SK-N-SH (cell line): ENCODE measurements at regions not wholly inside any gene's neighbourhood (a gene's known extent, or its start where the extent isn't known, plus 50 kb on each side); places are given as distances from the start of the nearest gene placed in this dataset.

ENCODE experiments used
- CTCF ChIA-PET: fragments of 300-600, 350-600 bp; formaldehyde crosslinking; extraction: SDS; loops from one replicate; lab custom pipeline; 2021; lab: Yijun Ruan, JAX
- POLR2A ChIA-PET: fragments of 350-600 bp; sonication (Branson Sonifier 250); formaldehyde crosslinking; extraction: SDS; loops from one replicate; lab custom pipeline; 2020; ENCODE audit warnings: antibody characterized with exemption, inconsistent platforms; lab: Yijun Ruan, JAX
- DNase-seq: peaks from one replicate; pipeline ENCODE4 v3.0.0; 2012
- H2AFZ ChIP-seq: fragments of 200-600 bp; sonication (generic); 2 replicates; pipeline ENCODE4 v1.8.1; 2016; ENCODE audit warnings: antibody characterized with exemption, mild to moderate bottlenecking, low read depth
- H3F3A ChIP-seq: fragments of 200-600 bp; sonication (generic); replicated peaks from 2 replicates; pipeline ENCODE3; 2016; ENCODE audit warnings: antibody characterized with exemption, mild to moderate bottlenecking; ENCODE audit not compliant: insufficient read depth
- H3K27ac ChIP-seq, 2 experiments: fragments of 200-500 bp in 1 of 2; fragments of 200-600 bp in 1 of 2; sonication (Bioruptor generic) in 1 of 2; sonication (generic), shearing (Covaris generic) in 1 of 2; 2 replicates each; pipeline versions ENCODE4 v1.5.1 to v1.6.1; 2014 to 2016; ENCODE audit warnings: low read depth in 2 of 2, inconsistent platforms in 1 of 2, low read length in 1 of 2, mild to moderate bottlenecking in 1 of 2, mixed read lengths in 1 of 2
- H3K27me3 ChIP-seq: fragments of 200-600 bp; sonication (generic), shearing (Covaris generic); 2 replicates; pipeline ENCODE4 v1.6.1; 2016; ENCODE audit warnings: mixed run types; ENCODE audit not compliant: insufficient read depth
- H3K36me3 ChIP-seq, 2 experiments: fragments of 200-500 bp in 1 of 2; fragments of 200-600 bp in 1 of 2; sonication (Bioruptor generic) in 1 of 2; sonication (generic) in 1 of 2; replicated peaks in 1 of 2; 2 replicates each; pipeline versions ENCODE3 to v1.5.1; 2014 to 2016; ENCODE audit warnings: low read length in 1 of 2, mild to moderate bottlenecking in 1 of 2; ENCODE audit not compliant: insufficient read depth in 2 of 2, control insufficient read depth in 1 of 2
- H3K4me1 ChIP-seq, 2 experiments: fragments of 200-500 bp in 1 of 2; fragments of 200-600 bp in 1 of 2; sonication (Bioruptor generic) in 1 of 2; sonication (generic), shearing (Covaris generic) in 1 of 2; 2 replicates each; pipeline versions ENCODE4 v1.5.1 to v1.6.1; 2014 to 2016; ENCODE audit warnings: low read depth in 1 of 2, low read length in 1 of 2, mixed run types in 1 of 2; ENCODE audit not compliant: insufficient read depth in 2 of 2, control insufficient read depth in 1 of 2
- H3K4me2 ChIP-seq: fragments of 200-600 bp; sonication (generic), shearing (Covaris generic); 2 replicates; pipeline ENCODE4 v1.6.1; 2017; ENCODE audit warnings: mixed run types
- H3K4me3 ChIP-seq, 2 experiments: fragments of 200-500 bp in 1 of 2; fragments of 200-600 bp in 1 of 2; sonication (Bioruptor generic) in 1 of 2; sonication (generic), shearing (Covaris generic) in 1 of 2; 2 replicates each; pipeline versions ENCODE4 v1.5.1 to v1.8.1; 2014 to 2016; ENCODE audit warnings: low read depth in 2 of 2, inconsistent platforms in 1 of 2, low read length in 1 of 2, mild to moderate bottlenecking in 1 of 2, mixed read lengths in 1 of 2, moderate library complexity in 1 of 2
- H3K79me2 ChIP-seq: fragments of 200-600 bp; sonication (generic); 2 replicates; pipeline ENCODE4 v1.8.1; 2017; ENCODE audit warnings: mild to moderate bottlenecking; ENCODE audit not compliant: insufficient read depth
- H3K9ac ChIP-seq: fragments of 200-600 bp; sonication (generic); 2 replicates; pipeline ENCODE4 v1.6.1; 2017; ENCODE audit warnings: mixed run types
- H3K9me2 ChIP-seq: fragments of 200-600 bp; sonication (generic); 2 replicates; pipeline ENCODE4 v1.6.1; 2017; ENCODE audit warnings: mixed run types
- H3K9me3 ChIP-seq: fragments of 200-600 bp; sonication (generic); 2 replicates; pipeline ENCODE4 v1.6.1; 2017; ENCODE audit warnings: mixed run types, mild to moderate bottlenecking, moderate library complexity
- H4K20me1 ChIP-seq: fragments of 200-600 bp; sonication (generic); 2 replicates; pipeline ENCODE4 v1.6.1; 2017; ENCODE audit warnings: mild to moderate bottlenecking, mixed run types; ENCODE audit not compliant: insufficient read depth
- EP300 ChIP-seq, 2 experiments: IDR thresholded peaks; 2 replicates each; pipeline versions ENCODE4 v1.4.0 to v1.6.1; 2012; ENCODE audit warnings: borderline replicate concordance in 1 of 2, low read depth in 1 of 2, low read length in 1 of 2
- FOSL2 ChIP-seq: IDR thresholded peaks from 2 replicates; pipeline ENCODE4 v1.4.0; 2012; ENCODE audit warnings: low read depth, mild to moderate bottlenecking, moderate library complexity, borderline replicate concordance
- FOXM1 ChIP-seq: IDR thresholded peaks from 2 replicates; pipeline ENCODE4 v1.4.0; 2012; ENCODE audit warnings: low read depth, mild to moderate bottlenecking
- GABPA ChIP-seq: IDR thresholded peaks from 2 replicates; pipeline ENCODE4 v1.4.0; 2012; ENCODE audit warnings: low read depth, mild to moderate bottlenecking
- GATA2 ChIP-seq: sonication (generic); formaldehyde crosslinking; IDR thresholded peaks from 2 replicates; pipeline ENCODE4 v1.5.0; 2020; ENCODE audit warnings: mild to moderate bottlenecking, missing genetic modification reagents
- JUND ChIP-seq: IDR thresholded peaks from 2 replicates; pipeline ENCODE4 v1.4.0; 2012
- MAX ChIP-seq: IDR thresholded peaks from 2 replicates; pipeline ENCODE4 v1.4.0; 2012; ENCODE audit warnings: low read depth
- NRF1 ChIP-seq: IDR thresholded peaks from 2 replicates; pipeline ENCODE4 v1.6.1; 2012; ENCODE audit warnings: low read depth, mild to moderate bottlenecking, low read length
- RAD21 ChIP-seq: IDR thresholded peaks from 2 replicates; pipeline ENCODE4 v1.6.1; 2012; ENCODE audit warnings: mild to moderate bottlenecking, low read length
- RCOR1 ChIP-seq: fragments of 150-350 bp; IDR thresholded peaks from 2 replicates; pipeline ENCODE4 v1.6.1; 2017; ENCODE audit warnings: antibody characterized with exemption, low read length
- REST ChIP-seq: IDR thresholded peaks from 2 replicates; pipeline ENCODE4 v1.6.1; 2012; ENCODE audit warnings: mild to moderate bottlenecking, low read depth, low read length, moderate library complexity
- RFX5 ChIP-seq: IDR thresholded peaks from 2 replicates; pipeline ENCODE4 v1.6.1; 2012; ENCODE audit warnings: mild to moderate bottlenecking, improper control_type of control experiment, low read length
- TAF1 ChIP-seq: IDR thresholded peaks from 2 replicates; pipeline ENCODE4 v1.6.1; 2012; ENCODE audit warnings: low read depth, mild to moderate bottlenecking, low read length, moderate library complexity, borderline replicate concordance
- USF2 ChIP-seq: fragments of 150-350 bp; IDR thresholded peaks from 2 replicates; pipeline ENCODE4 v1.6.1; 2017; ENCODE audit warnings: antibody characterized with exemption, low read length, low read depth, borderline replicate concordance
- WGBS: methylation state at CpG from one replicate; pipeline ENCODE4 v1.1.6; 2017; ENCODE audit warnings: low lambda C conversion rate; 5-methylcytosine and 5-hydroxymethylcytosine counted together
- TF ChIP-seq, protein P1 (sequence below): IDR thresholded peaks from 2 replicates; pipeline ENCODE4 v1.4.0; 2012; ENCODE audit warnings: low read depth, borderline replicate concordance

- CTCF ChIA-PET, result interaction anchor here (0.7 kb wide), 1 partner anchor 55 kb away, joined by 3 read pairs; no protein-coding TSS in a partner anchor
- no peaks in the 10 kb centered on the region for H3F3A ChIP-seq
- TF ChIP-seq RAD21, result no peak
- TF ChIP-seq MAX, result no peak
- no peak for TF ChIP-seq GABPA
- no peak for TF ChIP-seq USF2
- no peak for TF ChIP-seq FOSL2
- no peak for TF ChIP-seq EP300 (IDR thresholded peaks at IDR 0.05; ENCODE audit: borderline replicate concordance in 1 of 2, low read depth in 1 of 2, low read length in 1 of 2)
- TF ChIP-seq TAF1, result no peak
- no peak for TF ChIP-seq RCOR1
- TF ChIP-seq REST, result no peak
- TF ChIP-seq JUND, result no peak
- TF ChIP-seq, protein P1, sequence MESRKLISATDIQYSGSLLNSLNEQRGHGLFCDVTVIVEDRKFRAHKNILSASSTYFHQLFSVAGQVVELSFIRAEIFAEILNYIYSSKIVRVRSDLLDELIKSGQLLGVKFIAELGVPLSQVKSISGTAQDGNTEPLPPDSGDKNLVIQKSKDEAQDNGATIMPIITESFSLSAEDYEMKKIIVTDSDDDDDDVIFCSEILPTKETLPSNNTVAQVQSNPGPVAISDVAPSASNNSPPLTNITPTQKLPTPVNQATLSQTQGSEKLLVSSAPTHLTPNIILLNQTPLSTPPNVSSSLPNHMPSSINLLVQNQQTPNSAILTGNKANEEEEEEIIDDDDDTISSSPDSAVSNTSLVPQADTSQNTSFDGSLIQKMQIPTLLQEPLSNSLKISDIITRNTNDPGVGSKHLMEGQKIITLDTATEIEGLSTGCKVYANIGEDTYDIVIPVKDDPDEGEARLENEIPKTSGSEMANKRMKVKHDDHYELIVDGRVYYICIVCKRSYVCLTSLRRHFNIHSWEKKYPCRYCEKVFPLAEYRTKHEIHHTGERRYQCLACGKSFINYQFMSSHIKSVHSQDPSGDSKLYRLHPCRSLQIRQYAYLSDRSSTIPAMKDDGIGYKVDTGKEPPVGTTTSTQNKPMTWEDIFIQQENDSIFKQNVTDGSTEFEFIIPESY, result no peak
- no peak for TF ChIP-seq GATA2 (CRISPR knock-in tag)
- TF ChIP-seq NRF1, result no peak
- TF ChIP-seq RFX5, result no peak
- TF ChIP-seq FOXM1, result no peak
- peaks cover 6% of the 10 kb centered on the region; the same call in 1 of the 2 replicates for H3K9me2 ChIP-seq
- no peak overlapping the region for H2AFZ ChIP-seq
- no peak overlapping the region for H3K27ac ChIP-seq
- H3K36me3 ChIP-seq, result no peaks in the 10 kb centered on the region
- no peaks in the 10 kb centered on the region for H3K79me2 ChIP-seq
- no peak overlapping the region for H3K9ac ChIP-seq
- no peak overlapping the region for H3K4me3 ChIP-seq
- H4K20me1 ChIP-seq, result no peaks in the 10 kb centered on the region
- POLR2A ChIA-PET, result no interaction called here
- H3K27me3 ChIP-seq, result no peaks in the 10 kb centered on the region; the same call in 1 of the 2 replicates
- no peak for DNase-seq
- H3K4me1 ChIP-seq, result peaks cover 0 to 2% of the 10 kb centered on the region in 2 experiments; a peak in 1 of 4 replicates
- H3K9me3 ChIP-seq, result no peaks in the 10 kb centered on the region
- no peak overlapping the region for H3K4me2 ChIP-seq
- 11% methylated on average over 1 of the region's 1 CpG for WGBS
These were observed 171.2 kb upstream of the PRPS1L1 start for GRCh38 chr7:18198868-18199267.
